ENCODE measurements at regions not wholly inside any gene's neighbourhood (a gene's known extent, or its start where the extent isn't known, plus 50 kb on each side); places are given as distances from the start of the nearest gene placed in this dataset.

GRCh38 chr11:104661901-104662300 is 236.4 kb downstream of the CASP12 start:
- no peak for TF ChIP-seq CTCF (IDR thresholded peaks at IDR 0.05)
- no peak overlapping the region for H3K4me3 ChIP-seq
- H3K27me3 ChIP-seq, result no peaks in the 10 kb centered on the region
- intact Hi-C loops (cut with DNase I), result no loop called here
- H3K9me3 ChIP-seq, result no peaks in the 10 kb centered on the region
- no peaks in the 10 kb centered on the region for H3K36me3 ChIP-seq
- no peaks in the 10 kb centered on the region for H3K4me1 ChIP-seq
- DNase-seq (no peak), ATAC-seq (no peak)
- no peak overlapping the region for H3K27ac ChIP-seq

GRCh38 chr11:104661471-104661870 is 236.8 kb downstream of the CASP12 start:
- DNase-seq (no peak), ATAC-seq (no peak)
- Histone ChIP-seq H3K4me1 (no peaks in the 10 kb centered on the region), H3K27ac (no peak overlapping the region), H3K9me3 (no peaks in the 10 kb centered on the region), H3K36me3 (no peaks in the 10 kb centered on the region), H3K27me3 (no peaks in the 10 kb centered on the region), H3K4me3 (no peak overlapping the region)
- intact Hi-C loops (cut with DNase I), result no loop called here
- no peak for TF ChIP-seq CTCF (IDR thresholded peaks at IDR 0.05)

- H3K27me3 ChIP-seq, result no peaks in the 10 kb centered on the region
- H3K4me3 ChIP-seq, result no peak overlapping the region
- no peaks in the 10 kb centered on the region for H3K9me3 ChIP-seq
- no peak for DNase-seq
- H3K27ac ChIP-seq, result no peak overlapping the region
- intact Hi-C loops (cut with DNase I), result no loop called here
- peaks cover 8% of the 10 kb centered on the region for H3K4me1 ChIP-seq
- TF ChIP-seq CTCF (IDR thresholded peaks at IDR 0.05), result no peak
- no peak for ATAC-seq
- H3K36me3 ChIP-seq, result no peaks in the 10 kb centered on the region
Observed at GRCh38 chr11:104658177-104658576, 240.1 kb downstream of the CASP12 start.

- DNase-seq, result no peak
- H3K4me1 ChIP-seq, result peaks cover 8% of the 10 kb centered on the region
- H3K27me3 ChIP-seq, result no peaks in the 10 kb centered on the region
- H3K27ac ChIP-seq, result no peak overlapping the region
- no peak for TF ChIP-seq CTCF (IDR thresholded peaks at IDR 0.05)
- no peak for ATAC-seq
- no peaks in the 10 kb centered on the region for H3K36me3 ChIP-seq
- intact Hi-C loops (cut with DNase I), result no loop called here
- H3K9me3 ChIP-seq, result no peaks in the 10 kb centered on the region
- no peak overlapping the region for H3K4me3 ChIP-seq
Observed at GRCh38 chr11:104657083-104657482, 241.2 kb downstream of the CASP12 start.

GRCh38 chr11:104655066-104655465 is 243.2 kb downstream of the CASP12 start:
- H3K4me1 ChIP-seq, result peaks cover 8% of the 10 kb centered on the region
- no peak for TF ChIP-seq CTCF (IDR thresholded peaks at IDR 0.05)
- H3K27ac ChIP-seq, result no peak overlapping the region
- intact Hi-C loops (cut with DNase I), result no loop called here
- H3K27me3 ChIP-seq, result no peaks in the 10 kb centered on the region
- no peaks in the 10 kb centered on the region for H3K36me3 ChIP-seq
- DNase-seq (no peak), ATAC-seq (no peak)
- H3K4me3 ChIP-seq, result no peak overlapping the region
- H3K9me3 ChIP-seq, result no peaks in the 10 kb centered on the region

GRCh38 chr11:104654181-104654813 is 244.0 kb downstream of the CASP12 start:
- ATAC-seq (no peak), DNase-seq (no peak)
- H3K9me3 ChIP-seq, result no peaks in the 10 kb centered on the region
- no peak for TF ChIP-seq CTCF (IDR thresholded peaks at IDR 0.05)
- intact Hi-C loops (cut with DNase I), result no loop called here
- no peak overlapping the region for H3K27ac ChIP-seq
- H3K27me3 ChIP-seq, result no peaks in the 10 kb centered on the region
- no peak overlapping the region for H3K4me3 ChIP-seq
- no peaks in the 10 kb centered on the region for H3K36me3 ChIP-seq
- peaks cover 8% of the 10 kb centered on the region for H3K4me1 ChIP-seq
